IMR-90 (cell line): ENCODE measurements at regions not wholly inside any gene's neighbourhood (a gene's known extent, or its start where the extent isn't known, plus 50 kb on each side); places are given as distances from the start of the nearest gene placed in this dataset.

Source experiments
- ATAC-seq: fragments of 200-7000 bp; cut with Tn5 transposase; 2 replicates; pipeline ENCODE4 v1.9.1; 2020; ENCODE audit warnings: low read depth, mild to moderate bottlenecking, moderate library complexity
- BruUV-seq: library from RNA; stranded (reverse); fragments of 400-500 nt; replicated peaks from 2 replicates; lab custom pipeline; 2021; lab: Mats Ljungman, UMichigan
- CTCF ChIA-PET: fragments of 300-600 bp; formaldehyde crosslinking; extraction: SDS; loops from one replicate; lab custom pipeline; 2021; ENCODE audit warnings: antibody characterized with exemption; lab: Yijun Ruan, JAX
- POLR2A ChIA-PET: fragments of 300-600 bp; sonication (Branson Sonifier 250); formaldehyde crosslinking; loops from one replicate; lab custom pipeline; 2022; ENCODE audit warnings: antibody characterized with exemption; ENCODE audit not compliant: unreplicated experiment; lab: Charles Lee
- DNase-seq: peaks from one replicate; pipeline ENCODE4 v3.0.0; 2013
- H2AFZ ChIP-seq: replicated peaks from 2 replicates; pipeline ENCODE3; 2013; ENCODE audit warnings: low read length, mild to moderate bottlenecking; ENCODE audit not compliant: poor library complexity
- H2AK5ac ChIP-seq: 2 replicates; pipeline ENCODE4 v1.6.1; 2013; ENCODE audit warnings: low read depth, low read length, inconsistent platforms
- H2AK9ac ChIP-seq: replicated peaks from 2 replicates; pipeline ENCODE3; 2013; ENCODE audit warnings: mild to moderate bottlenecking, low read depth, low read length, moderate library complexity; ENCODE audit not compliant: poor library complexity
- H2BK120ac ChIP-seq: 2 replicates; pipeline ENCODE4 v1.6.1; 2013; ENCODE audit warnings: low read depth, low read length, inconsistent platforms
- H2BK15ac ChIP-seq: 3 replicates; pipeline ENCODE4 v1.6.1; 2013; ENCODE audit warnings: low read depth, low read length, inconsistent platforms
- H2BK20ac ChIP-seq: 2 replicates; pipeline ENCODE4 v1.6.1; 2013; ENCODE audit warnings: low read depth, mild to moderate bottlenecking, inconsistent platforms, low read length, moderate library complexity
- H2BK5ac ChIP-seq: 2 replicates; pipeline ENCODE4 v1.6.1; 2013; ENCODE audit warnings: mild to moderate bottlenecking, low read depth, low read length, inconsistent platforms; ENCODE audit not compliant: poor library complexity, severe bottlenecking
- H3K14ac ChIP-seq: replicated peaks from 2 replicates; pipeline ENCODE4 v1.6.1; 2013; ENCODE audit warnings: low read depth, low read length, inconsistent platforms
- H3K18ac ChIP-seq: 2 replicates; pipeline ENCODE4 v1.6.1; 2013; ENCODE audit warnings: low read depth, low read length, control low read depth
- H3K23ac ChIP-seq: 2 replicates; pipeline ENCODE4 v1.6.1; 2013; ENCODE audit warnings: low read depth, low read length, inconsistent platforms
- H3K27ac ChIP-seq: 2 replicates; pipeline ENCODE4 v1.5.1; 2013; ENCODE audit warnings: mild to moderate bottlenecking, control low read depth, low read length; ENCODE audit not compliant: insufficient read depth
- H3K27me3 ChIP-seq: 2 replicates; pipeline ENCODE4 v1.6.1; 2013; ENCODE audit warnings: low read length; ENCODE audit not compliant: control insufficient read depth, insufficient read depth
- H3K36me3 ChIP-seq: 2 replicates; pipeline ENCODE4 v1.6.1; 2013; ENCODE audit warnings: low read length, mixed read lengths; ENCODE audit not compliant: control insufficient read depth, insufficient read depth
- H3K4ac ChIP-seq: 2 replicates; pipeline ENCODE4 v1.6.1; 2013; ENCODE audit warnings: low read depth, low read length, inconsistent platforms
- H3K4me1 ChIP-seq: 2 replicates; pipeline ENCODE4 v1.6.1; 2013; ENCODE audit warnings: low read length, mixed read lengths; ENCODE audit not compliant: control insufficient read depth, insufficient read depth
- H3K4me2 ChIP-seq: 2 replicates; pipeline ENCODE4 v1.6.1; 2013; ENCODE audit warnings: low read depth, mild to moderate bottlenecking, control low read depth, low read length, moderate library complexity
- H3K4me3 ChIP-seq: 2 replicates; pipeline ENCODE4 v1.5.1; 2013; ENCODE audit warnings: low read depth, mild to moderate bottlenecking, control low read depth, low read length, moderate library complexity; ENCODE audit not compliant: insufficient read depth
- H3K56ac ChIP-seq: 2 replicates; pipeline ENCODE4 v1.6.1; 2013; ENCODE audit warnings: low read length, inconsistent platforms; ENCODE audit not compliant: insufficient read depth; ENCODE audit errors: extremely low read depth
- H3K79me1 ChIP-seq, 2 experiments: 2 replicates each; pipeline ENCODE4 v1.6.1; 2013; ENCODE audit warnings: low read length in 2 of 2, inconsistent platforms in 1 of 2, low read depth in 1 of 2
- H3K9ac ChIP-seq: 2 replicates; pipeline ENCODE4 v1.6.1; 2013; ENCODE audit warnings: low read depth, low read length, control low read depth
- H3K9me1 ChIP-seq: 2 replicates; pipeline ENCODE4 v1.6.1; 2013; ENCODE audit warnings: low read length, inconsistent platforms; ENCODE audit not compliant: insufficient read depth
- H3K9me3 ChIP-seq: 2 replicates; pipeline ENCODE4 v1.6.1; 2013; ENCODE audit warnings: low read length; ENCODE audit not compliant: control insufficient read depth, insufficient read depth
- H4K20me1 ChIP-seq: 2 replicates; pipeline ENCODE4 v1.6.1; 2013; ENCODE audit warnings: low read length, inconsistent platforms; ENCODE audit not compliant: insufficient read depth
- H4K5ac ChIP-seq: 2 replicates; pipeline ENCODE4 v1.6.1; 2013; ENCODE audit warnings: mild to moderate bottlenecking, low read depth, low read length, control low read depth
- H4K8ac ChIP-seq, 2 experiments: 2 replicates each; pipeline ENCODE4 v1.6.1; 2013; ENCODE audit warnings: low read depth in 2 of 2, low read length in 2 of 2, control low read depth in 1 of 2, inconsistent platforms in 1 of 2
- H4K91ac ChIP-seq: 2 replicates; pipeline ENCODE4 v1.6.1; 2013; ENCODE audit warnings: low read depth, low read length, inconsistent platforms; ENCODE audit not compliant: insufficient read depth
- BHLHE40 ChIP-seq: fragments of 150-350 bp; IDR thresholded peaks from 2 replicates; pipeline ENCODE4 v1.6.1; 2016; ENCODE audit warnings: mild to moderate bottlenecking, low read depth, low read length
- CEBPB ChIP-seq: IDR thresholded peaks from 2 replicates; pipeline ENCODE4 v1.6.1; 2012; ENCODE audit warnings: low read depth, low read length, improper control_type of control experiment
- CTCF ChIP-seq: conservative IDR thresholded peaks from 2 replicates; pipeline ENCODE4 v1.5.1; 2012; ENCODE audit warnings: mild to moderate bottlenecking, low read depth, low read length, improper control_type of control experiment
- ELK1 ChIP-seq: fragments of 150-350 bp; IDR thresholded peaks from 2 replicates; pipeline ENCODE4 v1.6.1; 2016; ENCODE audit warnings: low read depth, mild to moderate bottlenecking, low read length, moderate library complexity, borderline replicate concordance
- MAFK ChIP-seq: IDR thresholded peaks from 2 replicates; pipeline ENCODE4 v1.6.1; 2012; ENCODE audit warnings: low read depth, low read length, improper control_type of control experiment
- MAZ ChIP-seq: IDR thresholded peaks from 2 replicates; pipeline ENCODE4 v1.6.1; 2012; ENCODE audit warnings: low read depth, mild to moderate bottlenecking, low read length, improper control_type of control experiment, moderate library complexity, borderline replicate concordance
- MXI1 ChIP-seq: IDR thresholded peaks from 2 replicates; pipeline ENCODE4 v1.6.1; 2012; ENCODE audit warnings: low read depth, mild to moderate bottlenecking, low read length, moderate library complexity, borderline replicate concordance
- RCOR1 ChIP-seq: IDR thresholded peaks from 2 replicates; pipeline ENCODE4 v1.6.1; 2012; ENCODE audit warnings: mild to moderate bottlenecking, low read length, improper control_type of control experiment; ENCODE audit not compliant: insufficient replicate concordance
- SMC3 ChIP-seq: fragments of 150-350 bp; IDR thresholded peaks from 2 replicates; pipeline ENCODE4 v1.6.1; 2016; ENCODE audit warnings: low read depth, mild to moderate bottlenecking, antibody characterized with exemption, low read length, moderate library complexity
- USF2 ChIP-seq: fragments of 150-350 bp; IDR thresholded peaks from 2 replicates; pipeline ENCODE4 v1.6.1; 2017; ENCODE audit warnings: mild to moderate bottlenecking, antibody characterized with exemption, low read length, low read depth
- WGBS, 2 experiments: methylation state at CpG; one replicate each; pipeline versions ENCODE4 v1.1.5 to v1.1.7; 2013; ENCODE audit warnings: missing lambda C conversion rate in 2 of 2; ENCODE audit not compliant: insufficient read length in 1 of 2; ENCODE audit errors: extremely low coverage in 2 of 2; 5-methylcytosine and 5-hydroxymethylcytosine counted together
- dilution Hi-C: fragments of 300-500 bp; cut with HindIII; formaldehyde crosslinking; loops from one replicate; pipeline ENCODE4 v1.14.3; 2018; ENCODE audit warnings: low sequenced_read_pairs; ENCODE audit not compliant: unreplicated experiment
- in situ Hi-C: fragments of 300-500 bp; cut with MboI; formaldehyde crosslinking; loops from 3 replicates; pipeline ENCODE4 v1.14.3; 2019; ENCODE audit warnings: low sequenced_read_pairs, inconsistent platforms, mixed read lengths
- intact Hi-C: fragments of 100-400 bp; cut with micrococcal nuclease; formaldehyde crosslinking; loops from 2 replicates; pipeline ENCODE4 v1.10.0; 2022

GRCh38 chr11:92636543-92637188 is 332.8 kb upstream of the MTNR1B start:
- H4K20me1 ChIP-seq = no peaks in the 10 kb centered on the region
- H3K9me3 ChIP-seq = no peaks in the 10 kb centered on the region
- H2BK15ac ChIP-seq = no peak overlapping the region
- ChIA-PET POLR2A (no interaction called here), CTCF (no interaction called here)
- no peak for ATAC-seq
- H4K91ac ChIP-seq = no peak overlapping the region
- no peaks in the 10 kb centered on the region for H3K36me3 ChIP-seq
- no peak overlapping the region for H4K5ac ChIP-seq
- TF ChIP-seq CEBPB = no peak
- no peak for TF ChIP-seq USF2
- TF ChIP-seq MXI1 = no peak
- TF ChIP-seq BHLHE40 = no peak
- TF ChIP-seq CTCF = no peak
- no peak for TF ChIP-seq ELK1
- TF ChIP-seq RCOR1 = no peak
- no peak for TF ChIP-seq SMC3
- TF ChIP-seq MAFK = no peak
- no peak for TF ChIP-seq MAZ
- H2AK5ac ChIP-seq = no peak overlapping the region
- in situ Hi-C loops = no loop called here
- H2BK120ac ChIP-seq = no peak overlapping the region
- H3K9ac ChIP-seq = no peak overlapping the region
- H3K27ac ChIP-seq = no peak overlapping the region
- BruUV-seq = no TSS peak
- no peaks in the 10 kb centered on the region for H3K79me1 ChIP-seq
- H3K56ac ChIP-seq = no peak overlapping the region
- no CpG with 5 or more reads among the region's 3 CpGs for WGBS, 2 experiments
- no peaks in the 10 kb centered on the region for H3K4me1 ChIP-seq
- H3K9me1 ChIP-seq = no peaks in the 10 kb centered on the region
- no peak overlapping the region for H3K23ac ChIP-seq
- no peak overlapping the region for H3K14ac ChIP-seq
- H3K4me3 ChIP-seq = no peak overlapping the region
- H3K27me3 ChIP-seq = no peaks in the 10 kb centered on the region
- no peak for DNase-seq
- no peak overlapping the region for H3K4me2 ChIP-seq
- H2BK5ac ChIP-seq = no peak overlapping the region
- intact Hi-C loops = no loop called here
- H3K4ac ChIP-seq = no peak overlapping the region
- no peak overlapping the region for H3K18ac ChIP-seq
- dilution Hi-C loops = no loop called here
- no peak overlapping the region for H2BK20ac ChIP-seq
- no peak overlapping the region for H2AK9ac ChIP-seq
- H4K8ac ChIP-seq = no peak overlapping the region
- no peak overlapping the region for H2AFZ ChIP-seq
